Non-pigmented ciliary epithelial cell (primary cell): ENCODE measurements at regions not wholly inside any gene's neighbourhood (a gene's known extent, or its start where the extent isn't known, plus 50 kb on each side); places are given as distances from the start of the nearest gene placed in this dataset.
A peak's percentile ranks its signal among the peaks of the same experiment; 100 is the strongest.
"Not testable (repeated sequence)": the region's sequence is repeated elsewhere in the genome, so short reads cannot be mapped to it uniquely, and the experiment has no call there.

Experiments
- DNase-seq: peaks from one replicate; pipeline ENCODE4 v3.0.0-alpha.2; 2010; ENCODE audit warnings: low read depth

DNA sequence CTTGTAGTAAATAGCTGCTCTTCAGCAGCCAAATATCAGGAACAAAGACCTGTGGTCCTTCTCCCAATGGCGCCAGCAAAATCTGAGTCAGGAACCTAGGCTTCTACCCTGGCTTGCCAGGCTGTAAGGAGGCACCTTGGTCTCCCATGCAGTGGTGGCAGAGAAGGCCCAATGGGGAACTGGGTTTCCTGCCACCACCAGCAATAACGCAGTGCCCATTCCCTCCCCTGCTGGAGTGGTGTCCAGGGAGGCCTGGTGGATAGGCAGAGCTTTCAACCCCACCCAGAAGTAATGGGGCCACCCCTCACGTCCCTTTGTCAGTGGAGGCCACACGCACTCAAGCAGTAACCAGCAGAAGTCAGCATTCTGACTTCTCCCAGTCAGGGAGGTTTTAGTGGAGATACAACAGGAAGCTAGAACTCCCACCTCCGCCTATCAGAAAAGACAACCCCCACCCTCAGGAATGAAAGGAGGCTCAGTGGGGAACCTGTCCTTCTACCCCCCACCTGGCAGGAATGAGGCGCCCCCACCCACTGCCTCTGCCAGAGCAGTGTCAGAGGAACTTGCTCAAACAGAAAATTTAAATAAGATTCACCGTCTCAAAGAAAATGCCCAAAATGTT, 132.4 kb downstream of the COPS8 start:
- no peak for DNase-seq

DNA sequence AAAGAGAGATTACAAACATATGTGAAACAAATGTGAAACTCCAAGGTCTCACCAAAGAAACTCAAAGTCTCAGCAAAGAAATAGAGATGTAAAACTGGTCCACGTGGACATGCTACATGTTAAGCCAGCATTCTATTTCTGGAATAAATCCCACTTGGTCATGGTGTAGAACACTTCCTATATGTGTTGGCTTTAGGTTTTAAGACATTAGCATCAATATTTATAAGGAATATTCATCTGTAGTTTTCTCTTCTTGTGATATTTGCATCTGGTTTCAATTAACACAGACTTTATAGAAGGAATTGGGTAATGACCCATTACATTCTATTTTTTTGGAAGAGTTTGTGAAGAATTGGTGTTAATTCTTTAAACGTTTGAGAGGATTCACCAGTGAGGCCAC, 133.1 kb downstream of the COPS8 start:
- no peak for DNase-seq

DNA sequence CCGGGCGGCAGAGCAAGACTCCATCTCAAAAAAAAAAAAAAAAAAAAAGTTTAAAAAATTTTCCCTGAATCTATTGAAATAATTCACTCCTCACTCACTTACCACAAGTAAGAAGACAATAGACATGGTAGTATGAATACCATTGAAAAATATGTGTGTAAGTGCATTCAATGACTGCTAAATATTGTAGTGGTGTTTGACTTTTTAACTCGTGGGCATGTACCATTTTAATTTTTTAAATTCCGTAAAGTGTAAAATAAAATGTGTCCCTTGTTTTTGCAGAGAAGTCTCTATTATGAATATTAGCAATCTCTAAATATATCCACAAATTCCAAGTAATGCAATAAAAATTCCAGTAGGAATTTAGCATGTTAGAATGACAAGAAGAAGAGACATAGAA, 134.1 kb downstream of the COPS8 start:
- no peak for DNase-seq

DNA sequence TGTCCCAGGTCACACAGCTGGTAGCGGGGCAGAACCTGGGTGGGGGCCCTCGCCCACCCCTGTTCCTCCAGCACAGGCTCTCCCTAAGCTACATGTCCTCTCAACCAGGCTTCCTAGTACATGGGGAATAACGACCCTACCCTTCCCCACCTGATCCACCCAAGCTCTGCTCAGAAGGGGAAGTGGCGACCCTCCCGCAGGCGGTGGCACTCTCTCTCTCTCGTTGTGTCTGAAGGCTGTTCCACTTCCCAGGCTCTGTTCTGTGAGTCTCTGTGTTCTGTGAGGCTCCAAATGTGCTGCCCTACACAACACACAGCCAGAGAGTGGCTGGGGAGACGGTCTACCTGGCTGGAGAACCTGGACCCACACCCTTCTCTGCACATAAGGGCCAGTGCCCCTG, 135.8 kb downstream of the COPS8 start:
- DNase-seq = no peak

DNA sequence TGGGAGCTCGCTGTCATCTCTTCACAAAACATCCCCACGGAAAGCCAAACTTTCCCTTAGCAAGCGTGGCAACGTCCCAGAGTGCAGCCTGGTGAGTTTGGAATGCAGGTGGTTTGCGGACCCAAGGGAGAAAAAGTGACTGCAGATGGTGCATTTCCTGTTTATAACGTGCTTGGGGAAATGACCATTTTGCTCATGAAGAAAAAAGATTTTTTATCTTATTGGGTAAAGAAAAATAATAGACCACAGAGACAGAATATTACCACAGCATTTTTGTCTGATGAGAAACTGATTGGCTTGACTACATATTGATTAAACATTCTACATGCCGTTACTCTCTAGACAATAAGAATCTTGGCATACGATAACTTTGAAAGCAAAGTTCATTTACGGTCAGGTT, 136.5 kb downstream of the COPS8 start:
- DNase-seq = no peak

DNA sequence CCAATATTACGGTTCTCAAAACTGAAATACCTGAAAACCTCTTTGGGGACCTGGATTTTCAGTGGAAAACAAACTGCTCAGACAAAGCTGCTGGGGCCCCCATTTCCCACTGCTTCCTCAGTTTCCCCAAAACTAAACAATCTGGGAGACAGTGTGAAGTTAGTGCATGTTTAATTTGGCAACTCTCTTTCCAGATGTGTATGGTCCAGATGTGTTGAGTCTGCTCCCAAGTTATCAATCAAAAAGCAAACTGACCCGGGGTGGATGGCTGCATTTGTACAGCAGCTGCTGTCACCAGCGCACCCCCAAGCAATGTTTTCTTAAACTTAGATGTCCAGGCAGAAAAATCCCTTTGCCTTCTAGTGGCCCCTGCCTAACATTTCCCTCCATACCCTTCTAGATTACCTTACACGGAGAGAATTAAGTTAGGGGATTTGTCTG, 136.9 kb downstream of the COPS8 start:
- no peak for DNase-seq

DNA sequence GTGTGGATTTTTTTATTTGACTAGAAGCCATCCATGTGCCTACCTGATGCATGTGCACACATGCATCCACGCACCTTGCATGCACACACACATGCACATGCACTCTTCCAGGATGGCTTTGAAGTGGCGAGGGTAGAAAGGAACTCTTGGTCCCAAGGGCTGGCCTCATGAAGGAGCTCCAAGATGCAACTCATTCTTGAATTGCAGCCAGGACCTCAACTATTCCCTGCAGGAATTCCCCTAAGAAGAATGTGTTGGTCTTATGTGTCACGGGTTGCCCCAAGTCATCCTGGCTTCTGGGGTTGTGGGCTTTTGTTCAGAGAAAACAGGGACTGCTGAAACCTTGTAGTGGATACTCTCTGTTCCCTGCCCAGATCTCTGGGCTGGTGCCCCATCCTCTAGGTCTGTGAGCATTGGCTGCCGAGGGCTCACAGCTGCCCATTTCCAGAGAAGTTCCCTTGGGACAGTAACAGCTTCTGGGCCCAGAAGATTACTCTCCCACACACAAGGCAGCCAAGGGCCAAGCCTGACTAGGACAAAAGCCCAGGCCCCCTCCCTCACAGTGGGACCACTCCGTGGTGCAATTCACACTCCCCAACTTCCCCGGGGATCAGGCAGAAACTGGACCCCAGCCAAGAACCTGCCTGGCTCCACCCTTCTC, 137.6 kb downstream of the COPS8 start:
- peak; percentile 97 for DNase-seq

DNA sequence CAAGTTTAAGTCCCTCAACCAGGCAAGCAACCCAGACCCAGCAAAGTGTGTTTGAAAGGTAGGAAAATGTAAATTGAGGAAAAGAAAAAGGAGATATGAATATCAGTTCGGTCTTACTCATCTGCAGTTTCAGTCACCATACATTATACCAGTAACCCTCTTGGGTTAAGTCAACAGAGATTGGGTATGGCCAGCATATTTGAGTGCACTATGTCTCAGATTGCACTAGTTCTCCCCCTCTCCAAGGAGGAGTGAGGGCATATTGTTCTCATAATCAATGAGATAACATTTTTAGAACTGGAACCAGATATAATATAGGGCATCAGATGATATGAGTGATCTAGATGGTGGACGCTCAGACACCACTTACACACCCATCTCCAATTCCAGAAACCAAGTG, 141.5 kb downstream of the COPS8 start:
- no peak for DNase-seq

DNA sequence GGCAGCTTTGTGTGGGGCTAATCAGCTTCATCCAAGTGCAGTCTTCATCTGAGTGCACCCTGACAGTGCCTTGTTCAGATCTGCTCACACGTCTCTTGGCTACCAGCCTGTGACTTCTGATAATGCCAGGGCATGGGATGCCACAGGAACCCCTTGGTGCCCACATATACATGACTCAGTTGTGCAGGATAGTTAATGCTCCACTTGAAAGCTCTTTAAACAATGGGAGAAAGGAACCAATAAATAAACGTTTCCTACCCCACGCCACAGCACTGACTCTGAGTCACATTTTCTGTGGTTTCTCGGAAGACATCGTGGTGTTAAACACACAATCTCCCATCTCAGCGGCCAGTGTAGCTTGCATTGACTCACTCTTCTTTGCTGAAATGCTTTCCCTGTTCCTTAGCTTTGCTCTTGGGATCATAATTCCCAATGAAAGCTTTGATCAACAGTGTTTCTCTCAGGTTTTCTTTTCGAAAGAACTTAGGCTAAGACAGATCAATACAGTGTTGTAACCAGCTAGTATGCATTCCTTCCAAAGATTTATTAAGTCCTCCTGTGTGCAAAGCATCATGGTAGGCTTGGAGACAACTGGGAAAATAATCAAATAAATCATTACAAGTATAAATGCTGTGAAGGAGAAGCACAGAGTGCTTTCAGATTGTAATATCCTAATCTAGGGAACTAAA, 142.0 kb downstream of the COPS8 start:
- DNase-seq = peak; percentile 84

DNA sequence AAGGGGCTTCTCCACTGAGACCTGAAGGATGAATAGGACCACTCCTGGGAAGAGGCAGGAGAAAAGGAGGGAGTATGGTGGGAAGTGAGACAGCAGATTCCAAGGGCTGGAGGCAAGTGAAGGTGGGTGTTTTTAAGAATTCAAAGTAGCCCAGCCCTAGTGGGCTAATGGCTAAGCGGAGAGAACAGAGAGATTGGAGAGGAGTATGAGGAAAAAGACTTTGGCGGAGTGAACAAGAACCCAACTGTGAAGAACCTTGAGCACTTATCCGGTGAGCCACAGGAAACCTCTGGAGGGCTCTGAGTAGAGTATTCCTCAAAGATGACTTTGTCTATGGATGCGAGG, 142.6 kb downstream of the COPS8 start:
- DNase-seq = no peak

DNA sequence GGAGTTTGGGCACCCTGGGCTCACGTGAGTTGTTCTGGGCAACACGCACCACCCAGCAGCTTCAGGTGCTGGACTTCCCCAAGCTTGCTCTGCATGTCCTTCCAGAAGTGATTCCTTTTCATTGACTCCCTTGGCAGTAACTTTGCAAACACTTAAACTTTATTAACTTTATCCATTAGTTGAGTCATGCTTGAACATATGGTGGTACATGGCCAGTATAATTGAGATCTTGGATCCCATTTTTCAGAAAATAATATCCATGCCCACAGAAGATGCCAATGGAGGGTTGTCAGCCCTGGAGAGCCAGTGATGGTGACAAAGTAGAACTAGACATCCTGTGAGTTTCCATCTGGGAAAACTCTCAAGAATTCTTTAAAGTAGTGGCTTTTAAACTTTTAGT, 144.2 kb downstream of the COPS8 start:
- DNase-seq = no peak

DNA sequence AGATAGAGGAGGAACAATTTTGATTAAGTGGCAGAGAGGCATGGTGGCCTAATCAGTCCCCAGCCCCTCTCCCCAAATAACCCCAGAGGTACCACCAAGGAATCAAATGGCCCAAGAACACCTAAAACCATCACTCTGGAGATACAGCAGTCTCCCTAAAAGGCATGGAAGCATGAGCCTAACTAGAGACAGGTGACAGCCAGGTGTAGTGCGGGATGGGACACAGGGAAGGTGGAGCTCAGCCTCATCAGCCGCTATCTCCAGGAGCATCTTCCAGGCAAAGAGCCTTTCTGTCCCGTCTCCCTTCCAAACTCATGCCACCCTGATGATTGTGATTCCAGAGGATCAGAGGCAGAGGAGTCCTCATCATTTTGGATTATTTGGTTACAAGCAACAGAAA, 144.7 kb downstream of the COPS8 start:
- no peak for DNase-seq

DNA sequence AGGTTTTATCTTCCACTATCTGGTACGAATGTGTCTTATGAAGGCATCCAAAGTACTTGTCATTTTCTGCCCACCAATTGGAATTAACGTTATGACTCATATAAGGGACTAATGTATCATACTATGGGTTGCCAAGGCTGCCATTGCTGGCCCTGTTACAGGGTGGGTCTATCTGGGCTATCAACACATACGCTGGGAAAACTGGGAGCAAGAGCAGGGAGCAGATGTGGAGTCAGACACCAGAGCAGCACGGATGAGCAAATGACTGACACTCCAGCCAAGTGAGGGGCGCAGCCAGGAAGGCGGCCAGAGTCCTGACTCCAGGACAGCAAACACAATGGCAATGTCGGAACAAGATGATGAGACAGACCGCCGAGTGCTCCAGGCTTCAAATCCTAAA, 145.9 kb downstream of the COPS8 start:
- DNase-seq = no peak

DNA sequence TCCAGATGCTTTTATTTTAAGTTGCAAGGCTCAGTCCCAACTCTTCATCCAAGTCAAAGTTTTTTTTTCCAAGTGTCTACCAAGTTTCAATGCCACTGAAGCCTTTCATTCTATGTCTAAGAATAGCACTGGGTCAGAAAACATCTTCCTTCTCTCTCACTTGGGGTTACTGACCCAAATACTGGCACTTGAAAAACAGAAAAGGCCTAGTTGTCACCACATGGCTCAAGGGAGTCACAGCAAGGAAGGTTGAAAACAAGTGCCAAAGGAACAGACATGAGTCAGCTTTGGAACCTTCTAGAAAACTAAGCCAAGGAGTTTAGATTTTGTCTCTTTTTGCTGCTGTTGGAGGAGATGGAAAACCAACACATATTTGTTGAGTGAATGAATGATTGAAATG, 146.5 kb downstream of the COPS8 start:
- DNase-seq = no peak

DNA sequence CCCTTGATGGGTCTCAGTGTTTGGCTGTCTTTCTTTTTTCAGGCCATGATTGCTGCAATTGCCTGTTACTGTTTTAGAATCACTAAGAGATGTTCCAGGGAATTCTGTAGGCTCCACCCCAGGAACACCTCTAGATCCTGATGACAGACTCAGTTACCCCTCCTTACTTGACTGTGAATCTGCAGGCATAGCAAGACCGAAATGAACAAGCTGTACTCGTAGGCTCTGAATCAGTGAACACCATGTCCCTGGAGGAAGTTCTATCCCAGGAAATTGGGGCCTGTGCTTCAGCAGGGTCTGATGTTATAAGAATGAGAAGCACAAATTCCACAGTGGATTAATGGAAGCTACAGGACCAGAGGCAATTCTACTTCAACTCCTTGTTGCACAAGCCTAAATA, 148.6 kb downstream of the COPS8 start:
- no peak for DNase-seq

DNA sequence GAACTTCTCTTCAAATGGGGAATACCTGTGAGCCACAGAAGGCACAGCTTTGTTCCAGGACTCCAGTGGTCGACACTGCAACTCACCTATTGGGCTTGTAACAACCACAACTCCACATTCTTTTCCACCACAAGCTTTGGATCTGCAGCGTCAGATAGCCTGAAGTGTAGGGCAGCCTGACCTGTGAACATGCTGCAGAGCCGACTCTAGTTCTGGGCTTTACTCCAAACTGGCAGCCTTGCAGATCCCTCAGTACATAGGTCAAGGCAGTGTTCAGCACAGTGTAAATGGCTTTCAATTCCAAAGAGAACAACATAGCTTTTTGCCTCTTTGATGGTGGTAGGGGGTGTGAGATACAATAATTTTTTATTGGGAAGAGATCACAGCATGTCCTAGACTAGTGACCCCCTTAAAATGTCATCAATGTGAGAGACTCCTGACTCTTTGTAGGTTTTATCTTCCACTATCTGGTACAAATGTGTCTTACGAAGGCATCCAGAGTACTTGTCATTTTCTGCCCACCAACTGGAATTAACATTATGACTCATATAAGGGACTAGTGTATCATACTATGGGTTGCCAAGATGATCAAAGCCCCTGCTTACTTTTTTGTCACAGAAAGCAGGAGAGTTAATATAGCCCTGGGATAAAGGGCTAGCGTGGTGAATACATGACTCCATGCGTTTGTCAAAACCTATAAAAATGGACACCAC, 149.8 kb downstream of the COPS8 start:
- no peak for DNase-seq

DNA sequence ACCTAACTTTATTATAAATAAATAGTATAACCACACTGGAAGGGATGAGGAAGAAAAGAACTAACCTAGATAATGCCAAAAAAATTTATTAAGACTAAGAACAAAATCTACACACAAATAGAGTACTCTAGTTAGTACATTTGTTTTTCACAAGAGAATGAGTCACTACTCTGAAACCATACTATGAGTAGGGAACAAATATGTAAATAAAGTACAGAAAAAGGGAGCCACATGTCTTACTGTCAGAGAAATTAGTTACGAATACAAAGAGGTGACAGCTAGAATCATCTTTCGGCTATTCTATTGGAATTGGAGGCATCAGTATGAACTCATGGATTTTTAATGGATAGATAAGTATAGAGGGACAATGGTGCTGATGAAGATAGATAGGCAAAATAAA, 150.5 kb downstream of the COPS8 start:
- no peak for DNase-seq

DNA sequence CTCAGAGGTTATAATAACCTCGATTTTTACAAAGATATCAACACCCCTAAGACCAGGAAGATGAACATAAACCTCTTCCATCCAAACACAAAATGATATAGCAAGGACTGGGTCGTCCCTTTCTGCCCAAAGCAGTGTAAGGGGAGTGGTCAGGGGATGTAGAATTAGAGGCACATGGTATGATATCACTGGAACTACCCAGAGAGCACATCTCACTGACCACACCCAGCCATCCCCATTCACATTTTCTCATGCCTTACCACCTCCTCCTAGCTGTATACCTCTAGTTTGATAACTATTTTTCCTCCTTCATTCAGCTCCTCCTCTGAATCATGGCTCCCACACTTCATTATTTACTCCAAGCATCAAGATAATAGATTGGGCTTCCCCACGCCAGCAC, 152.6 kb downstream of the COPS8 start:
- no peak for DNase-seq

DNA sequence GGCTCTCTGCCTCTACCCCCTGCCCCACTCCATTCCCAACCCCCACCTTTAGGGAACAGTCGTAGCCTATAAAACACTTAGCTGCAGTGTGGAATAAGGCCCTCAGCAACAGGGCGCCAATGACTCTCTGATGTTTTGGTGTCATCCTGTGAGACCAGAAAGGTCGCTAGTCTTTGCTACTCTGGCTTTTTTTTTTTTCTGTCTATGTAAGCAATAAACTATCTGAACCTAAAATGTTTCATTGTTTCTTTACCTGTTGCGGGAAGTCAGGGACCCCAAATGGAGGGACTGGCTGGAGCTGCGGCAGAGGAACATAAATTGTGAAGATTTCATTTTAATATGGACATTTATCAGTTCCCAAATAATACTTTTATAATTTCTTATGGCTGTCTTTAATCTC, 154.6 kb downstream of the COPS8 start:
- no peak for DNase-seq

DNA sequence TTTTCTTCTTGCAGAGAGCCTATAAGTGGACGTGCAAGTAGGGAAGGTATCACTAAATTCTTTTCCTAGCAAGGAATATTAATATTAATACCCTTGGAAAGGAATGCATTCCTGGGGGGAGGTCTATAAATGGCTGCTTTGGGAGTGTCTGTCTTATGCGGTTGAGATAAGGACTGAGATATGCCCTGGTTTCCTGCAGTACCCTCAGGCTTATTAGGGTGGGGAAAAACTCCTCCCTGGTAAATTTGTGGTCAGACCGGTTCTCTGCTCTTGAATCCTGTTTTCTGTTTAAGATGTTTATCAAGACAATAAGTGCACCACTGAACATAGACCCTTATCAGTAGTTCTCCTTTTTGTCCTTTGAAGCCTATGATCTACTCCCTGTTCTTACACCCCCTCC, 155.2 kb downstream of the COPS8 start:
- not testable (repeated sequence) for DNase-seq

DNA sequence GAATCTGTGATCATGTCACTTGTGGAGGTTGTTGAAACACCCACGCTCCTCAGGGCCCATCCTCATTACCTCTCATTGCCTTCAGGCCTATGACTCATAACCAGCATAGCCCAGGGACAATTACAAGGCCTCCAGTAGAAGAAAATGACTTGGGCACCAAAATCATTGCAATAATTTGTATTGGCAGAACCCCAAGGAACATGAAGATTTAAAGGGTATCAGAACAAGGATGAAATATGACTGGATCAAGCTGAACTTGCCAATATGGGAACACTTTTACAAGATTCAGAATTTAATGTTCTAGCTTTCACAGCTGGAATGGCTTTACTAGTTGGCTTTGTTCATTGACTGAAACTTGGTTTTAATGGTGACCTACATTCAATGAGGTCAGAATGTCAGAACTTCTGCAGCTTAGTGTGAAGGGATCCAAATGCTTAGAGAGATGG, 156.4 kb downstream of the COPS8 start:
- no peak for DNase-seq

DNA sequence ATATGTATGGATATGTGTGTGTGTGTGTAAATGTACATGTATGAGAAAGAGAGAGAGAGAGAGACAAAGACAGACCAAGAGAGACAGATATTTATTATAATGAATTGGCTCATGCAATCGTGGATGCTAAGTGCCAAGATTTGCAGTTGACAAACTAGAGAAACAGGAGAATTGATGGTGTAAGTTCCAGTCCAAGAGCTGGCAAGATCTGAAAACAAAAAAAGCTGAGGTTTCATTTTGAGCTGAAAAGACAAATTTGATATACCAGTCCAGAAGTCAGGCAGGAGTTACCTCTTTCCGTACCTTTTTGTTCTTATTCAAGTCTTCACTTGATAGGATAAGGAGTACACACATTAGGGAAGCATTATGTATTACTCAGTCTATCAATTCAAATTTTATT, 157.8 kb downstream of the COPS8 start:
- DNase-seq = no peak

DNA sequence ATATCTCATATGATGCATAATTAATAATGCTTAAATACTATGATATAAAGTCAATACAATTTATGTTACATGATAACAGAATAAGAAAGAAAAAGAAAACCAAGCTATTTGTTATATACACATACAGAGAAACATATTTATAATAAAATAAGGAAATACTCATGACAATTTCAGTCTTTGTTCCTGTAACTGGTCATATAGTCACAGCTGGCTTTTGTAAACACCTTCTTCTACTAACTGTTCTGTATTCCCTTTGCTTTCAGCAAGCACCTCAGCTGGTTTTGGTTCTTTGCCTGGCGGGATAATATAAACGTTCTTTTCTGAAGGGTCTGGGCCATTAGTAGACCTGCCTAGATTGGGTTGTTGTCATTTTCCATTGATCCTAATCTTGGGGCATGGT, 158.5 kb downstream of the COPS8 start:
- no peak for DNase-seq
